GM19438 (cell line): ENCODE measurements at regions not wholly inside any gene's neighbourhood (a gene's known extent, or its start where the extent isn't known, plus 50 kb on each side); places are given as distances from the start of the nearest gene placed in this dataset.
"Not testable (repeated sequence)": the region's sequence is repeated elsewhere in the genome, so short reads cannot be mapped to it uniquely, and the experiment has no call there.

Experiments used
- ATAC-seq: cut with Tn5 transposase; IDR thresholded peaks from one replicate; pipeline ENCODE4 v1.9.1; 2021; ENCODE audit warnings: low read depth; ENCODE audit not compliant: unreplicated experiment

GRCh38 chr10:80855348-80855971 lies 317.8 kb downstream of the SH2D4B start:
- peak; percentile 86 for ATAC-seq

- ATAC-seq: no peak
Observed at GRCh38 chr10:80856186-80856585, 318.5 kb downstream of the SH2D4B start.

GRCh38 chr10:80859279-80859678 lies 321.6 kb downstream of the SH2D4B start:
- not testable (repeated sequence) for ATAC-seq

GRCh38 chr10:80860719-80861118 lies 323.0 kb downstream of the SH2D4B start:
- no peak for ATAC-seq

GRCh38 chr10:80861882-80862281 lies 324.2 kb downstream of the SH2D4B start:
- no peak for ATAC-seq

- peak; percentile 74 for ATAC-seq
Observed at GRCh38 chr10:80870282-80870681, 332.6 kb downstream of the SH2D4B start.

GRCh38 chr10:80871083-80871482 lies 333.4 kb downstream of the SH2D4B start:
- ATAC-seq: peak; percentile 57

- ATAC-seq: no peak
Observed at GRCh38 chr10:80878330-80878729, 340.6 kb downstream of the SH2D4B start.

GRCh38 chr10:80890146-80890545 lies 352.4 kb downstream of the SH2D4B start:
- no peak for ATAC-seq

GRCh38 chr10:80893256-80893655 lies 355.6 kb downstream of the SH2D4B start:
- ATAC-seq: no peak

GRCh38 chr10:80894311-80894791 lies 356.6 kb downstream of the SH2D4B start:
- no peak for ATAC-seq

- ATAC-seq: no peak
Observed at GRCh38 chr10:80894797-80895467, 357.2 kb downstream of the SH2D4B start.

GRCh38 chr10:80896076-80896475 lies 358.4 kb downstream of the SH2D4B start:
- ATAC-seq: no peak

- no peak for ATAC-seq
Observed at GRCh38 chr10:80896959-80897358, 359.3 kb downstream of the SH2D4B start.

GRCh38 chr10:80900661-80901060 lies 363.0 kb downstream of the SH2D4B start:
- ATAC-seq: no peak

- no peak for ATAC-seq
Observed at GRCh38 chr10:80908611-80909010, 370.9 kb downstream of the SH2D4B start.

GRCh38 chr10:80909254-80909653 lies 371.6 kb downstream of the SH2D4B start:
- ATAC-seq: no peak

GRCh38 chr10:80917636-80918035 lies 379.9 kb downstream of the SH2D4B start:
- no peak for ATAC-seq

- ATAC-seq: no peak
Observed at GRCh38 chr10:80921032-80921431, 383.3 kb downstream of the SH2D4B start.

- peak; percentile 69 for ATAC-seq
Observed at GRCh38 chr10:80924063-80924952, 386.6 kb downstream of the SH2D4B start.

- no peak for ATAC-seq
Observed at GRCh38 chr10:80927419-80928078, 389.8 kb downstream of the SH2D4B start.
